H54 (cell line): ENCODE measurements at regions not wholly inside any gene's neighbourhood (a gene's known extent, or its start where the extent isn't known, plus 50 kb on each side); places are given as distances from the start of the nearest gene placed in this dataset.

Experiments
- DNase-seq: peaks from one replicate; pipeline ENCODE4 v3.0.0; 2011; ENCODE audit warnings: low spot score, mixed read lengths; ENCODE audit not compliant: insufficient read length
- FAIRE-seq: peaks from 3 replicates; lab custom pipeline; 2011; peaks lifted over from hg19 to GRCh38; lab: Jason Lieb, UNC
- POLR2A ChIP-seq: IDR thresholded peaks from 2 replicates; pipeline ENCODE4 v1.6.1; 2011; ENCODE audit warnings: low read depth, mild to moderate bottlenecking, low read length

- no peak for FAIRE-seq
- DNase-seq: no peak
- no peak for TF ChIP-seq POLR2A
These were observed 155.8 kb upstream of the GLI3 start for GRCh38 chr7:42392826-42393225.

DNA sequence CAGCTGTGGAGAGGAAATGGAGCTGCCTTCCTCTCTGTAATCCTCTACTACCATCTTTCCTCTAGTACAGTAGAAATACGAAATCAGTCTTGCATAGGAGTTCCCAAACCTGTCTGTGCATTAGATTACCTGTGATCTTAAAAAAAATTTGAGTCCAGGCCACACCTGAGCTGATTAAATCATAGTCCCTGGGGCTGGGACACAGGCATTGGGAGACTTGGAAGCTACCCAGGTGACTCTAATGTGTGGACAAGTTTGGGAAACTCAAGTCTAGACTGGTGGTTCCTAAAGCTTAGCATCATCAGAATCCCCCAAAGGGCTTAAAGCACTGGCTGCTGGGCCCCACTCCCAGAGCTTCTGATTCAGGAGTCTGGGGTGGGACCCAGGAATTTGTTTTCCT lies 152.7 kb upstream of the GLI3 start:
- FAIRE-seq (no peak), DNase-seq (no peak)
- no peak for TF ChIP-seq POLR2A

- no peak for FAIRE-seq
- no peak for DNase-seq
- TF ChIP-seq POLR2A: no peak
These were observed 148.9 kb upstream of the GLI3 start for GRCh38 chr7:42385912-42386311.

GRCh38 chr7:42381161-42381560 lies 144.2 kb upstream of the GLI3 start:
- no peak for FAIRE-seq
- TF ChIP-seq POLR2A: no peak
- no peak for DNase-seq

DNA sequence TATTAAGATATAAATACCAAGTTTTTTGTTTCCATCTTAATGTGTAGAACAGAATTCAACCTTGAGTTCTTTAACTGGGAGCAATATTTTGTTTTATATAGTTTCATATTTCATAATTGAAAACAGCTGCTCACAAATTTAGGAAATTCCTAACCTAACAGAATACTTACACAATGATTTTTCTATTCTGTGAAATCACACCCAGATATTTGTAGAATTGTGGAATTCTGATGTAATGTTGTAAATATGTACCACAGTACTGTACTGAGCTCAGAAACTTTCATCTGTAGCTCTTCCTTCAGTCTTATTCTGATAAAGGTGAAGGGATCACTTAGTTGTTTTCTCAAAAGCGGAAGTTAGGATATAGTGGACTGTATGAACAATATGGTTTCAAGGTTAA lies 143.4 kb upstream of the GLI3 start:
- no peak for TF ChIP-seq POLR2A
- FAIRE-seq: no peak
- no peak for DNase-seq

GRCh38 chr7:42378149-42378548 lies 141.1 kb upstream of the GLI3 start:
- no peak for TF ChIP-seq POLR2A
- FAIRE-seq (no peak), DNase-seq (no peak)

GRCh38 chr7:42373285-42373684 lies 136.3 kb upstream of the GLI3 start:
- TF ChIP-seq POLR2A: no peak
- no peak for FAIRE-seq
- DNase-seq: no peak

DNA sequence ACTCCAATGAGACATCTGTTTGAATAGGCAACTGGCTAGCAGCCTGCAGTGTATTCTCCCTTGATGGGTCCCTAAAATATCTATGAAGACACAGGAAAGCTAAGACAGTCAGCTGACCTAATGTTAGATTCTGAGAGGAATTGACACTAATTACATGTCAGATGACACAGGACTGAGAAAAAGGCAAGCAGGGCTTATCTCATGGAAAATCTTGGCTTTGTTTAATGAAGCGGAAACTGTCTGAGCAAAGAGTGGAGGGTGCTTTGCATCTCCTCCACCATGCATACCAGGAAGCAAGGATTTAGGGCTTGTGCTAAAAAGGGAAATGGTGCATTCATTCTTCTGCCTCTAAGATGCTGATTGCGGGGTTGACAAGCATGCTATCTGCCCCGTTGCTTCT lies 135.5 kb upstream of the GLI3 start:
- DNase-seq (no peak), FAIRE-seq (no peak)
- no peak for TF ChIP-seq POLR2A

GRCh38 chr7:42359946-42360345 lies 122.9 kb upstream of the GLI3 start:
- no peak for TF ChIP-seq POLR2A
- DNase-seq (no peak), FAIRE-seq (no peak)

DNA sequence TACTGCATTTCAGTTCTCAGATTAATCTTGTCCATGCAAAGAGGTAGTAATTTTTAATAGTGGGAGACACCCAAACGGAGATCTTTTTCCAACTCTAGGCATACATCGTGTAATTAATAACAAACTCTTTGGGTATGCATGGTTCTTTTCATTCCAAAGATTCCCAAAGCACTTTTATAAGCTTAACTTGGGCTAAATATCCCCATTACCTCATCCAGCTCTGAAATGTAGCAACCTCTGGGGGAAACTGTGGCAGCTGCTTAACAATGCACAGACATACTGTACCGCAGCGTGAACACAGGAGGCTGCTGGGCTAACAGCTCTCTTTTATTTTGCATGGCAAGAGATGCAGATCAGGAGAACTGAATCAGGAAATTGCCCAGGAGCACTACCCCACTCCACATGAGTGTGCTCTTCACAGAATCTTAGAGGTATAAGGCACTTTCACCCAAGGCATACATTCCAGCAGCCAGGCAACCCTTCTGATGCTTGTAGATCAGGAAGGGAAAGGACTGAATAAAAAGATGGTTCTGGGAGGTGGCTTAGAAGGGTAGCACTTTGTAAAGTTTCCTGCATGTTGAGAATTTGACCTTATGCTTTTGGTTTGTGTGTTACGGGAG lies 114.4 kb upstream of the GLI3 start:
- TF ChIP-seq POLR2A: no peak
- FAIRE-seq (no peak), DNase-seq (no peak)

- TF ChIP-seq POLR2A: no peak
- FAIRE-seq: no peak
- DNase-seq: no peak
These were observed 113.8 kb upstream of the GLI3 start for GRCh38 chr7:42350801-42351200.

DNA sequence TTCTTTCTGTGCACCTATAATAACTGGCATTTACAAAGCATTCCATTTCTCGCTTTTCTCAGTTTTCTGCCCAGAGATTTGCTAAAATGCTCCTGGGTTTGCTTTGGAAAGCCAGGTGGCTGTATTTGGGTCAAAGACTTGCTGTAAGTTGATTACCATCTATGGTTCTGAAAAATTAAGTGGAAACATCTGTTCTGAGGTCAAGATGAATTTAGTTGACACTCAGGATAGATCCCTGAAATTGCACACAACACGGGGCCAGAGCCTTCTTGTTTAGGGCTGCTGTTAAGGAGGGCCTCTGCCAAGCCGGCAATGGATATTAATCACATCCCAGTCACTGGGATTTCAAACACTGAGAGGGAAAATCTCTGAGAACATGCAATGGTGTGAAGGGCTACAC lies 111.6 kb upstream of the GLI3 start:
- FAIRE-seq: no peak
- TF ChIP-seq POLR2A: no peak

GRCh38 chr7:42348071-42348470 lies 111.1 kb upstream of the GLI3 start:
- DNase-seq: no peak
- no peak for FAIRE-seq
- TF ChIP-seq POLR2A: no peak

More for the DNA sequence above, 111.6 kb upstream of the GLI3 start:
- no peak for DNase-seq

- FAIRE-seq: no peak
- TF ChIP-seq POLR2A: no peak
- DNase-seq: no peak
These were observed 110.6 kb upstream of the GLI3 start for GRCh38 chr7:42347616-42348015.

DNA sequence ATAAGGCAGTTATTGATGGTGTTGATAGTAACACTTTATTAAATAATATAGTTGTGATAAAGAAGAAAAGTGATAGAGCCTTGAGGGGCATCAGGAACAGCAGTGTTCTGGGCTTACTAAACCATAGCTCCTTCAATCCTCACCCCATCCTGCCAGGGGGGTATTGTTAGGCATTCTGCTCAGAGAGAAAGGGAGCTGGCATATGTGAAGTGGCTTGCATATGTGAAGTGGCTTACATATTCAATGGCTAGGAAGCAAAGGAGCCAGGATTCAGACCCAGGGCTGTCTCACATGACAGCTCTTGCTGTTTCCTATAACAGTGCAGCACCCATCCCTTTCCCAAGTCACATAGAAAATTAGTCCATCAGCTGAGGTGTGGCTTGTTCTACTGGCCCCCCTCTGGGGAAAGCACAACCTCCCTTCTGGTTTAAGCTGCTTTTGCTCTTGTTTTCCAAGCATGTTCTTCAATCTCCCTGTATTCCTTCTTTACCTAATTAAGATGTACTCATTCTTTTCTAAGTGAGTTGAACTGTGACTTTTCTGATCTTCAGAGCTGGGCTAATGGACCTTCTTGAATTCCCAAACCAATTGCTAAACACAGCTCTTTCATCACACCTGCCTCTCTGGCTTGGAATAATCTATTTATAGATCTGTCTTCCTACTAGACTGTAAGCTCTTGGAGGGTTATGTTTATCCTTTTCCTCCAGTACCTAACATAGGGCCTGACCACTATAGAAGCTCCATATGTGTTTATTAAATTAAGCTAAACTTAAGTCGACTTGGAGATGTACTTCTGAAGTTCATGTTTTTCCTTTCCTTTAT lies 108.7 kb upstream of the GLI3 start:
- FAIRE-seq: no peak
- no peak for DNase-seq
- no peak for TF ChIP-seq POLR2A
